Mesendoderm (in vitro differentiated cells): ENCODE measurements at regions not wholly inside any gene's neighbourhood (a gene's known extent, or its start where the extent isn't known, plus 50 kb on each side); places are given as distances from the start of the nearest gene placed in this dataset.

Source experiments
- DNase-seq: peaks from one replicate; pipeline ENCODE4 v3.0.0; 2013
- H2AK5ac ChIP-seq: 2 replicates; pipeline ENCODE4 v1.6.1; 2013; ENCODE audit warnings: low read length, inconsistent platforms
- H2BK120ac ChIP-seq: 2 replicates; pipeline ENCODE4 v1.6.1; 2013; ENCODE audit warnings: low read depth, mild to moderate bottlenecking, low read length, moderate library complexity, mixed read lengths
- H2BK15ac ChIP-seq: replicated peaks from 2 replicates; pipeline ENCODE4 v1.6.1; 2013; ENCODE audit warnings: low read depth, mild to moderate bottlenecking, moderate library complexity
- H2BK5ac ChIP-seq: 2 replicates; pipeline ENCODE4 v1.6.1; 2013; ENCODE audit warnings: low read length, inconsistent platforms
- H3K18ac ChIP-seq: 2 replicates; pipeline ENCODE4 v1.6.1; 2013; ENCODE audit warnings: mild to moderate bottlenecking, low read length, mixed read lengths
- H3K23ac ChIP-seq: one replicate; pipeline ENCODE4 v1.6.1; 2013; ENCODE audit warnings: low read length
- H3K27ac ChIP-seq: 2 replicates; pipeline ENCODE4 v1.5.1; 2013; ENCODE audit warnings: low read depth, mild to moderate bottlenecking, inconsistent platforms, low read length, moderate library complexity
- H3K27me3 ChIP-seq: 2 replicates; pipeline ENCODE4 v1.6.1; 2013; ENCODE audit warnings: low read length, control low read depth, mild to moderate bottlenecking, inconsistent platforms; ENCODE audit not compliant: insufficient read depth, poor library complexity
- H3K36me3 ChIP-seq: 2 replicates; pipeline ENCODE4 v1.6.1; 2013; ENCODE audit warnings: low read length, inconsistent platforms; ENCODE audit not compliant: control insufficient read depth, insufficient read depth
- H3K4ac ChIP-seq: one replicate; pipeline ENCODE4 v1.6.1; 2013; ENCODE audit warnings: low read depth, mild to moderate bottlenecking, low read length, moderate library complexity
- H3K4me1 ChIP-seq: 2 replicates; pipeline ENCODE4 v1.6.1; 2013; ENCODE audit warnings: low read depth, low read length, inconsistent platforms; ENCODE audit not compliant: control insufficient read depth
- H3K4me2 ChIP-seq: 2 replicates; pipeline ENCODE4 v1.6.1; 2013; ENCODE audit warnings: low read length
- H3K4me3 ChIP-seq: 2 replicates; pipeline ENCODE4 v1.5.1; 2013; ENCODE audit warnings: mild to moderate bottlenecking, low read length
- H3K56ac ChIP-seq: one replicate; pipeline ENCODE4 v1.6.1; 2013; ENCODE audit warnings: low read length
- H3K79me1 ChIP-seq: 2 replicates; pipeline ENCODE4 v1.6.1; 2013; ENCODE audit warnings: low read length, inconsistent platforms
- H3K79me2 ChIP-seq: 2 replicates; pipeline ENCODE4 v1.6.1; 2013; ENCODE audit warnings: mild to moderate bottlenecking, low read length; ENCODE audit not compliant: control insufficient read depth, insufficient read depth
- H3K9ac ChIP-seq: 2 replicates; pipeline ENCODE4 v1.6.1; 2013; ENCODE audit warnings: low read length, inconsistent platforms
- H4K5ac ChIP-seq: one replicate; pipeline ENCODE4 v1.6.1; 2013; ENCODE audit warnings: low read length
- H4K8ac ChIP-seq: one replicate; pipeline ENCODE4 v1.6.1; 2013; ENCODE audit warnings: low read depth, mild to moderate bottlenecking, control low read depth, low read length, moderate library complexity
- WGBS: extraction: QIAGEN DNeasy Blood & Tissue Kit; methylation state at CpG from one replicate; pipeline ENCODE4 v1.1.7; 2013; ENCODE audit warnings: low lambda C conversion rate, missing lambda C conversion rate; ENCODE audit not compliant: insufficient coverage; ENCODE audit errors: extremely low coverage; 5-methylcytosine and 5-hydroxymethylcytosine counted together

- no peak overlapping the region for H3K56ac ChIP-seq
Measured at GRCh38 chr3:40677321-40677720, 152.6 kb downstream of the ZNF621 start.

GRCh38 chr3:40677749-40678148, 153.0 kb downstream of the ZNF621 start:
- WGBS = no CpG with 5 or more reads among the region's 3 CpGs
- no peak overlapping the region for H2BK15ac ChIP-seq
- DNase-seq = peak; percentile 8

More at GRCh38 chr3:40677321-40677720, 152.6 kb downstream of the ZNF621 start:
- H3K27me3 ChIP-seq = no peaks in the 10 kb centered on the region
- no peak overlapping the region for H2AK5ac ChIP-seq
- no peak overlapping the region for H3K9ac ChIP-seq
- no peak overlapping the region for H2BK5ac ChIP-seq
- no peak overlapping the region for H3K27ac ChIP-seq
- no peak overlapping the region for H4K5ac ChIP-seq
- H2BK15ac ChIP-seq = no peak overlapping the region
- H3K4me1 ChIP-seq = no peaks in the 10 kb centered on the region
- H3K23ac ChIP-seq = no peak overlapping the region
- no peaks in the 10 kb centered on the region for H3K36me3 ChIP-seq
- no peak for DNase-seq
- H4K8ac ChIP-seq = no peak overlapping the region
- no peak overlapping the region for H3K4ac ChIP-seq
- no peak overlapping the region for H2BK120ac ChIP-seq
- no peak overlapping the region for H3K4me2 ChIP-seq
- WGBS = no CpG with 5 or more reads among the region's 3 CpGs
- no peaks in the 10 kb centered on the region for H3K79me1 ChIP-seq
- H3K4me3 ChIP-seq = no peak overlapping the region
- H3K79me2 ChIP-seq = no peaks in the 10 kb centered on the region
- H3K18ac ChIP-seq = no peak overlapping the region

GRCh38 chr3:40679290-40679689, 154.5 kb downstream of the ZNF621 start:
- Histone ChIP-seq H2BK5ac (no peak overlapping the region), H3K27ac (no peak overlapping the region), H4K8ac (no peak overlapping the region), H3K36me3 (no peaks in the 10 kb centered on the region), H3K9ac (no peak overlapping the region), H3K4ac (no peak overlapping the region), H3K23ac (no peak overlapping the region), H2BK120ac (no peak overlapping the region), H3K79me2 (no peaks in the 10 kb centered on the region), H2BK15ac (no peak overlapping the region), H2AK5ac (no peak overlapping the region), H3K18ac (no peak overlapping the region), H3K4me2 (no peak overlapping the region), H3K56ac (no peak overlapping the region), H3K4me1 (no peaks in the 10 kb centered on the region), H3K79me1 (no peaks in the 10 kb centered on the region), H3K4me3 (no peak overlapping the region), H3K27me3 (no peaks in the 10 kb centered on the region), H4K5ac (no peak overlapping the region)
- DNase-seq = no peak
- WGBS = no CpG with 5 or more reads among the region's 4 CpGs

More at GRCh38 chr3:40677749-40678148, 153.0 kb downstream of the ZNF621 start:
- Histone ChIP-seq H3K36me3 (no peaks in the 10 kb centered on the region), H2BK120ac (no peak overlapping the region), H3K4me2 (no peak overlapping the region), H4K5ac (no peak overlapping the region), H3K18ac (no peak overlapping the region), H2AK5ac (no peak overlapping the region), H3K23ac (no peak overlapping the region), H3K4me1 (no peaks in the 10 kb centered on the region), H4K8ac (no peak overlapping the region), H3K27me3 (no peaks in the 10 kb centered on the region), H3K4ac (peak overlapping the region; percentile 70), H3K56ac (no peak overlapping the region), H3K9ac (no peak overlapping the region), H3K4me3 (no peak overlapping the region), H2BK5ac (no peak overlapping the region), H3K79me2 (no peaks in the 10 kb centered on the region), H3K79me1 (no peaks in the 10 kb centered on the region), H3K27ac (no peak overlapping the region)

- H3K4me2 ChIP-seq = no peak overlapping the region
- H2AK5ac ChIP-seq = no peak overlapping the region
- no peak for DNase-seq
- no CpG with 5 or more reads among the region's 3 CpGs for WGBS
- H4K5ac ChIP-seq = no peak overlapping the region
- no peak overlapping the region for H3K9ac ChIP-seq
- H3K4me3 ChIP-seq = no peak overlapping the region
- H3K56ac ChIP-seq = no peak overlapping the region
- no peaks in the 10 kb centered on the region for H3K79me2 ChIP-seq
- no peaks in the 10 kb centered on the region for H3K4me1 ChIP-seq
- no peaks in the 10 kb centered on the region for H3K79me1 ChIP-seq
- H3K36me3 ChIP-seq = no peaks in the 10 kb centered on the region
- no peak overlapping the region for H2BK15ac ChIP-seq
- no peak overlapping the region for H3K23ac ChIP-seq
- no peaks in the 10 kb centered on the region for H3K27me3 ChIP-seq
- H3K4ac ChIP-seq = no peak overlapping the region
- no peak overlapping the region for H2BK120ac ChIP-seq
- no peak overlapping the region for H3K18ac ChIP-seq
- H2BK5ac ChIP-seq = no peak overlapping the region
- no peak overlapping the region for H4K8ac ChIP-seq
- no peak overlapping the region for H3K27ac ChIP-seq
Measured at GRCh38 chr3:40680685-40681657, 156.2 kb downstream of the ZNF621 start.

- H3K36me3 ChIP-seq = no peaks in the 10 kb centered on the region
- H3K27ac ChIP-seq = no peak overlapping the region
- no peaks in the 10 kb centered on the region for H3K79me2 ChIP-seq
- no peak overlapping the region for H2BK120ac ChIP-seq
- no CpG with 5 or more reads among the region's 1 CpG for WGBS
- no peaks in the 10 kb centered on the region for H3K27me3 ChIP-seq
- no peak overlapping the region for H3K4ac ChIP-seq
- H4K8ac ChIP-seq = no peak overlapping the region
- no peak overlapping the region for H3K9ac ChIP-seq
- no peak overlapping the region for H3K18ac ChIP-seq
- H2BK15ac ChIP-seq = no peak overlapping the region
- H3K23ac ChIP-seq = no peak overlapping the region
- H3K4me2 ChIP-seq = no peak overlapping the region
- no peaks in the 10 kb centered on the region for H3K4me1 ChIP-seq
- no peak overlapping the region for H3K56ac ChIP-seq
- H3K4me3 ChIP-seq = no peak overlapping the region
- no peak overlapping the region for H2BK5ac ChIP-seq
- no peak overlapping the region for H4K5ac ChIP-seq
- peak; percentile 63 for DNase-seq
- no peaks in the 10 kb centered on the region for H3K79me1 ChIP-seq
- no peak overlapping the region for H2AK5ac ChIP-seq
Measured at GRCh38 chr3:40681658-40682055, 156.9 kb downstream of the ZNF621 start.
